RWPE2 (cell line): ENCODE measurements at regions not wholly inside any gene's neighbourhood (a gene's known extent, or its start where the extent isn't known, plus 50 kb on each side); places are given as distances from the start of the nearest gene placed in this dataset.
"Not testable (repeated sequence)": the region's sequence is repeated elsewhere in the genome, so short reads cannot be mapped to it uniquely, and the experiment has no call there.

Experiments used
- ATAC-seq: fragments of 200-7000 bp; cut with Tn5 transposase; 3 replicates; pipeline ENCODE4 v1.9.1; 2021; ENCODE audit warnings: low read depth
- DNase-seq: peaks from one replicate; pipeline ENCODE4 v3.0.0-alpha.2; 2020; ENCODE audit warnings: low spot score
- H3K27ac ChIP-seq: fragments of 450-650 bp; 2 replicates; pipeline ENCODE4 v1.5.1; 2017; ENCODE audit warnings: mild to moderate bottlenecking; ENCODE audit not compliant: poor library complexity, severe bottlenecking
- H3K27me3 ChIP-seq: fragments of 250-450 bp; sonication (Bioruptor Pico); 2 replicates; pipeline ENCODE4 v1.5.1; 2021; ENCODE audit warnings: mild to moderate bottlenecking, moderate library complexity; ENCODE audit not compliant: insufficient read depth, poor library complexity, severe bottlenecking
- H3K36me3 ChIP-seq: fragments of 250-450 bp; sonication (Bioruptor Pico); 2 replicates; pipeline ENCODE4 v1.5.1; 2020; ENCODE audit warnings: low read depth, mild to moderate bottlenecking, moderate library complexity
- H3K4me1 ChIP-seq: fragments of 250-450 bp; sonication (Bioruptor Pico); 2 replicates; pipeline ENCODE4 v1.5.1; 2021; ENCODE audit warnings: mild to moderate bottlenecking, moderate library complexity; ENCODE audit not compliant: insufficient read depth, poor library complexity, severe bottlenecking
- H3K4me3 ChIP-seq: fragments of 250-450 bp; sonication (Bioruptor Pico); 2 replicates; pipeline ENCODE4 v1.5.1; 2021; ENCODE audit warnings: mild to moderate bottlenecking, moderate library complexity; ENCODE audit not compliant: severe bottlenecking
- H3K9me3 ChIP-seq: fragments of 250-450 bp; sonication (Bioruptor Pico); 2 replicates; pipeline ENCODE4 v1.5.1; 2021; ENCODE audit warnings: mild to moderate bottlenecking, moderate library complexity; ENCODE audit not compliant: severe bottlenecking
- TF ChIP-seq, protein P1 (sequence below): fragments of 450-650 bp; IDR thresholded peaks from one replicate; pipeline ENCODE4 v1.5.1; 2017; ENCODE audit warnings: mild to moderate bottlenecking, moderate library complexity; ENCODE audit not compliant: poor library complexity, severe bottlenecking

DNA sequence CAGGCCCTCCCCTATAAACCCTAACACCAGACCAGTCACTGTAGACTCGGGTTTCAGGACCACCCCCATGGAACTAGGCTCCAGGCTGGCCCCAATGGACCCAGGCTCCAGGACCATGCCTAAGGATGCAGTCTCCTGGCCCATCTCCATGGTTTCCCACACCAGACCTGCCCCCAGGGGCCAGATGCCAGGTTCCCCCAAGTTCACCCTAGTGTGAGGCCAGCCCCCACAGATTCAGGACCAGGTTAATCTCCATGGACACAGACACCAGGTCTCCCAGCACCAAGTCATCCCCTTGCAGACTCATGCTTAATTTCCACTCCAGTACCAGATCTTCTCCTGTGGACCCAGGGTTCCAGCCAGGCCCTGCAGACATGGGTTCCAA is 103.8 kb upstream of the LANCL2 start:
- no peaks in the 10 kb centered on the region for H3K4me1 ChIP-seq
- H3K27ac ChIP-seq, result no peak overlapping the region
- TF ChIP-seq, protein P1, sequence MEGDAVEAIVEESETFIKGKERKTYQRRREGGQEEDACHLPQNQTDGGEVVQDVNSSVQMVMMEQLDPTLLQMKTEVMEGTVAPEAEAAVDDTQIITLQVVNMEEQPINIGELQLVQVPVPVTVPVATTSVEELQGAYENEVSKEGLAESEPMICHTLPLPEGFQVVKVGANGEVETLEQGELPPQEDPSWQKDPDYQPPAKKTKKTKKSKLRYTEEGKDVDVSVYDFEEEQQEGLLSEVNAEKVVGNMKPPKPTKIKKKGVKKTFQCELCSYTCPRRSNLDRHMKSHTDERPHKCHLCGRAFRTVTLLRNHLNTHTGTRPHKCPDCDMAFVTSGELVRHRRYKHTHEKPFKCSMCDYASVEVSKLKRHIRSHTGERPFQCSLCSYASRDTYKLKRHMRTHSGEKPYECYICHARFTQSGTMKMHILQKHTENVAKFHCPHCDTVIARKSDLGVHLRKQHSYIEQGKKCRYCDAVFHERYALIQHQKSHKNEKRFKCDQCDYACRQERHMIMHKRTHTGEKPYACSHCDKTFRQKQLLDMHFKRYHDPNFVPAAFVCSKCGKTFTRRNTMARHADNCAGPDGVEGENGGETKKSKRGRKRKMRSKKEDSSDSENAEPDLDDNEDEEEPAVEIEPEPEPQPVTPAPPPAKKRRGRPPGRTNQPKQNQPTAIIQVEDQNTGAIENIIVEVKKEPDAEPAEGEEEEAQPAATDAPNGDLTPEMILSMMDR, result no peak
- no peaks in the 10 kb centered on the region for H3K27me3 ChIP-seq
- H3K9me3 ChIP-seq, result peaks cover 1% of the 10 kb centered on the region
- H3K4me3 ChIP-seq, result no peak overlapping the region
- H3K36me3 ChIP-seq, result no peaks in the 10 kb centered on the region
- DNase-seq, result no peak
- no peak for ATAC-seq

DNA sequence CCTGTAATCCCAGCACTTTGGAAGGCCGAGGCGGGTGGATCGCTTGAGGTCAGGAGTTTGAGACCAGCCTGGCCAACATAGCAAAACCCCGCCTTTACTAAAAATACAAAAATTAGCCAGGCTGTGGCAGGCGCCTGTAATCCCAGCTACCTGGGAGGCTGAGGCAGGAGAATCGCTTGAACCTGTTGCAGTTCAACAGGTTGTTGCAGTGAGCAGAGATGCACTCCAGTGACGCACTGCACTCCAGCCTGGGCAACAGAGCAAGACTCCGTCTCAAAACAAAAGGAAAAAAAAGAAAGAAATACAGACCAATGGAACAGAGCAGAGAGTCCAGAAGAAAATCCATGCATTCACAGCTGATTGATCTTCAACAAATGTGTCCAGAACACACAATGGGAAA is 99.8 kb upstream of the LANCL2 start:
- H3K4me1 ChIP-seq, H3K36me3 ChIP-seq, DNase-seq, ATAC-seq, H3K27ac ChIP-seq, H3K27me3 ChIP-seq, H3K9me3 ChIP-seq, H3K4me3 ChIP-seq: not testable (repeated sequence)

GRCh38 chr7:55265836-55266642 is 99.1 kb upstream of the LANCL2 start:
- DNase-seq (no peak), ATAC-seq (no peak)
- Histone ChIP-seq H3K27ac (no peak overlapping the region), H3K4me1 (no peaks in the 10 kb centered on the region), H3K9me3 (peaks cover 1% of the 10 kb centered on the region), H3K27me3 (no peaks in the 10 kb centered on the region), H3K4me3 (no peak overlapping the region), H3K36me3 (no peaks in the 10 kb centered on the region)
- TF ChIP-seq, protein P1, result no peak

- no peaks in the 10 kb centered on the region for H3K27me3 ChIP-seq
- TF ChIP-seq, protein P1, result peak; percentile 37
- no peaks in the 10 kb centered on the region for H3K36me3 ChIP-seq
- H3K9me3 ChIP-seq, result no peaks in the 10 kb centered on the region
- no peak for DNase-seq
- H3K4me1 ChIP-seq, result no peaks in the 10 kb centered on the region
- no peak overlapping the region for H3K4me3 ChIP-seq
- no peak for ATAC-seq
- H3K27ac ChIP-seq, result no peak overlapping the region
These were observed 94.0 kb upstream of the LANCL2 start for GRCh38 chr7:55271069-55271626.

DNA sequence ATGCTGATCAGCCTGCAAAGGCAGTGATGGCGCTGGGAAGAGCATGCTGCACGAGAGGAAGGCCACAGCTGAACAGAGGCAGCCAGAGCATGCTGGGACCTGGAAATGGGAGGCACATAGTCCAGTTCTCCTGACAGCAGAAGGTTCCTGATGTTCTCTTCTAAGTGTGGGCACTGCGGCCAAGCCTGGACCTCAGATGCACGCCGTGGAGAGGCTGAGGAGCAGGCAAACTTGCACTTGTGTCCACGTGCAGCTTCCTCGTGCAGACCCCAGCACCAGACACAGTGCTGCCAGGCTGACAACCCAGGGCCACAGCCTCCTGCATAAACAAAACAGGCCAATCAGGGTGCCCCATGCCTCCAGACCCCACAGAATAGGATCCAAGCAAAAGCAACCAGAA is 93.5 kb upstream of the LANCL2 start:
- Histone ChIP-seq H3K9me3 (no peaks in the 10 kb centered on the region), H3K4me1 (no peaks in the 10 kb centered on the region), H3K36me3 (no peaks in the 10 kb centered on the region), H3K4me3 (no peak overlapping the region), H3K27me3 (no peaks in the 10 kb centered on the region), H3K27ac (no peak overlapping the region)
- ATAC-seq (no peak), DNase-seq (no peak)
- TF ChIP-seq, protein P1, result no peak
